Astrocyte of the cerebellum (primary cell): ENCODE measurements at regions not wholly inside any gene's neighbourhood (a gene's known extent, or its start where the extent isn't known, plus 50 kb on each side); places are given as distances from the start of the nearest gene placed in this dataset.
A peak's percentile ranks its signal among the peaks of the same experiment; 100 is the strongest.

Experiments used
- DNase-seq: peaks from one replicate; pipeline ENCODE4 v3.0.0-alpha.2; 2011; ENCODE audit warnings: low read depth
- H3K4me3 ChIP-seq: 2 replicates; pipeline ENCODE4 v1.5.1; 2011; ENCODE audit warnings: mild to moderate bottlenecking, low read depth, low read length, moderate library complexity
- in situ Hi-C: cut with HindIII; loops from 2 replicates; pipeline ENCODE4 v1.10.0; 2017; ENCODE audit warnings: low sequenced_read_pairs
- TF ChIP-seq, protein P1 (sequence below): IDR thresholded peaks from 2 replicates; pipeline ENCODE4 v1.5.1; 2012; ENCODE audit warnings: low read length, low read depth, moderate library complexity, mild to moderate bottlenecking; ENCODE audit errors: missing control alignments

DNA sequence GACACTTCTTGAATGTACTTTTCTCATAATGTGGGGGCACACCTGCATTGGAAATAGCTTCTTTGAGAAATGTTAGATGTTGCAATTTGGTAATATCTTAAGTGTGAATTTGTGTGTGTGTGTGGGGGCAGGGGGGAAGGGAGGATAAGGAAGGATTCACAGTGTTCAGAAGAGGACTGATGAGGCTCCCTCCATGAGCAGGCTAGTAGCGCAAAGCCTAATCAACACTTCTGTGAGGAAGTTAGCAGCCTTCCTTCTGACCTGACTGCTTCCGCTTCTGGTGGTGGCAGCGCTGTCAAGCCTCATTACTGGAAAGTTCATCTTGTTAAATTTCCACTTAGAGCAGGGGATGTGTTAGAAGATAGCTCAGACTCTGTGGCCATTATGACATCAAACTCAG, 295.4 kb upstream of the SPRED2 start:
- in situ Hi-C loops = no loop called here
- H3K4me3 ChIP-seq = no peak overlapping the region
- TF ChIP-seq, protein P1, sequence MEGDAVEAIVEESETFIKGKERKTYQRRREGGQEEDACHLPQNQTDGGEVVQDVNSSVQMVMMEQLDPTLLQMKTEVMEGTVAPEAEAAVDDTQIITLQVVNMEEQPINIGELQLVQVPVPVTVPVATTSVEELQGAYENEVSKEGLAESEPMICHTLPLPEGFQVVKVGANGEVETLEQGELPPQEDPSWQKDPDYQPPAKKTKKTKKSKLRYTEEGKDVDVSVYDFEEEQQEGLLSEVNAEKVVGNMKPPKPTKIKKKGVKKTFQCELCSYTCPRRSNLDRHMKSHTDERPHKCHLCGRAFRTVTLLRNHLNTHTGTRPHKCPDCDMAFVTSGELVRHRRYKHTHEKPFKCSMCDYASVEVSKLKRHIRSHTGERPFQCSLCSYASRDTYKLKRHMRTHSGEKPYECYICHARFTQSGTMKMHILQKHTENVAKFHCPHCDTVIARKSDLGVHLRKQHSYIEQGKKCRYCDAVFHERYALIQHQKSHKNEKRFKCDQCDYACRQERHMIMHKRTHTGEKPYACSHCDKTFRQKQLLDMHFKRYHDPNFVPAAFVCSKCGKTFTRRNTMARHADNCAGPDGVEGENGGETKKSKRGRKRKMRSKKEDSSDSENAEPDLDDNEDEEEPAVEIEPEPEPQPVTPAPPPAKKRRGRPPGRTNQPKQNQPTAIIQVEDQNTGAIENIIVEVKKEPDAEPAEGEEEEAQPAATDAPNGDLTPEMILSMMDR = no peak
- DNase-seq = no peak

- H3K4me3 ChIP-seq = no peak overlapping the region
- no peak for DNase-seq
- TF ChIP-seq, protein P1 = no peak
- in situ Hi-C loops = no loop called here
Measured at GRCh38 chr2:65727381-65727780, 295.0 kb upstream of the SPRED2 start.

GRCh38 chr2:65724752-65725151, 292.4 kb upstream of the SPRED2 start:
- in situ Hi-C loops = no loop called here
- DNase-seq = no peak

DNA sequence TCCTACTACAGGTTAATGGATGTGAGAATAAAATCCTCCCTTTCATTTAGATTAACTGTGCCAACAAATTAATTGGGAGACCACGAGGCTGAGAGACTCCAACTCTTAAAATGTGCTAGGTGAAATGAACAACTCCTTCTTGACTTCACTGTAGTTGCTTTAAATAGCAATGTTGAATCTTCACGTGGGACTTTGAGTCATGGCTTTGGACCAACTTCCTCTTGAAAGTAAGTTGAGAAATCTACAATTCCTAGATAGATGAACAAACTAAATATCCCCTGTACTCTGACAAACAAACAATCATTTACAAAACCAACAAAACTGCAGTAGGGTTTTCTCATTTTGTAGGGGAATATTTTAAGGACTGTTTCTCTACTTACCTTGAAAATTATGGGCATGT, 291.9 kb upstream of the SPRED2 start:
- TF ChIP-seq, protein P1 = no peak
- no peak for DNase-seq
- H3K4me3 ChIP-seq = no peak overlapping the region
- in situ Hi-C loops = no loop called here

More at GRCh38 chr2:65724752-65725151, 292.4 kb upstream of the SPRED2 start:
- TF ChIP-seq, protein P1 = no peak
- no peak overlapping the region for H3K4me3 ChIP-seq

- TF ChIP-seq, protein P1 = peak; percentile 63
- H3K4me3 ChIP-seq = no peak overlapping the region
- in situ Hi-C loops = no loop called here
- DNase-seq = no peak
Measured at GRCh38 chr2:65722028-65722778, 289.8 kb upstream of the SPRED2 start.

DNA sequence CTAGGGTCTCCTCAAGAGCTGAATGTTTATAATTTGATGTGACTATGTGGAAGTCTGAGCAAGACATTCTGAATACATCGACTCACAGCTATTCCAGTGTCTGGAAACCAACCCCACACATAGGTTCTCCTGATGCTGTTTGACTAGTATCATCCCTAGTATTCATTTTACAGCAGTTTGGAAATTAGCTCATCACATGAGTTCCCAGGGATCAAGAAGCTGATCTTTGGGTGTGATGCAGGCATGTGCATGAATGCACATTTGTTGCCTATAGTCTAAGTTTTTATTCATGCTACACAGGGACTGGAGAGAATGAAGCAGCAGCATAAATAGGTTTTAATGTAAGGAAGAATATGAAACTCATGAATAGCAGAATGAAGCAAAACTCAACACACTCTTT, 284.3 kb upstream of the SPRED2 start:
- TF ChIP-seq, protein P1 = no peak
- no peak for DNase-seq
- no peak overlapping the region for H3K4me3 ChIP-seq
- in situ Hi-C loops = no loop called here

- no peak overlapping the region for H3K4me3 ChIP-seq
- no peak for DNase-seq
- TF ChIP-seq, protein P1 = no peak
- in situ Hi-C loops = no loop called here
Measured at GRCh38 chr2:65715323-65715722, 282.9 kb upstream of the SPRED2 start.
